Activated naive CD8-positive, alpha-beta T cell treated with anti-CD3 and anti-CD28 coated beads, Interleukin-2, amount 10 ng/mL, durations not matched to agents 7 days and 5 days (primary cell): ENCODE measurements at regions not wholly inside any gene's neighbourhood (a gene's known extent, or its start where the extent isn't known, plus 50 kb on each side); places are given as distances from the start of the nearest gene placed in this dataset.

ENCODE experiments used
- ATAC-seq: fragments of 150-1000 bp; cut with Tn5 transposase; one replicate; pipeline ENCODE4 v1.10.0; 2021; ENCODE audit warnings: low read depth, moderate library complexity
- POLR2A ChIA-PET: fragments of 350-600 bp; sonication (Branson Sonifier 250); formaldehyde crosslinking; loops from one replicate; lab custom pipeline; 2021; ENCODE audit warnings: antibody characterized with exemption; lab: Charles Lee
- DNase-seq: peaks from one replicate; pipeline ENCODE4 v3.0.0; 2021
- H3K27ac Mint-ChIP-seq: one replicate; pipeline ENCODE4 v1.8.0; 2022; ENCODE audit warnings: mild to moderate bottlenecking, mixed read lengths
- H3K27me3 Mint-ChIP-seq: one replicate; pipeline ENCODE4 v1.8.0; 2022; ENCODE audit warnings: mild to moderate bottlenecking, moderate library complexity, mixed read lengths
- H3K36me3 Mint-ChIP-seq: one replicate; pipeline ENCODE4 v1.8.0; 2021; ENCODE audit warnings: mild to moderate bottlenecking, mixed read lengths
- H3K4me1 Mint-ChIP-seq: one replicate; pipeline ENCODE4 v1.8.0; 2021; ENCODE audit warnings: mixed read lengths
- H3K4me3 Mint-ChIP-seq: one replicate; pipeline ENCODE4 v1.8.0; 2022; ENCODE audit warnings: mild to moderate bottlenecking, moderate library complexity, mixed read lengths
- H3K9me3 Mint-ChIP-seq: one replicate; pipeline ENCODE4 v1.8.0; 2021; ENCODE audit warnings: mixed read lengths

DNA sequence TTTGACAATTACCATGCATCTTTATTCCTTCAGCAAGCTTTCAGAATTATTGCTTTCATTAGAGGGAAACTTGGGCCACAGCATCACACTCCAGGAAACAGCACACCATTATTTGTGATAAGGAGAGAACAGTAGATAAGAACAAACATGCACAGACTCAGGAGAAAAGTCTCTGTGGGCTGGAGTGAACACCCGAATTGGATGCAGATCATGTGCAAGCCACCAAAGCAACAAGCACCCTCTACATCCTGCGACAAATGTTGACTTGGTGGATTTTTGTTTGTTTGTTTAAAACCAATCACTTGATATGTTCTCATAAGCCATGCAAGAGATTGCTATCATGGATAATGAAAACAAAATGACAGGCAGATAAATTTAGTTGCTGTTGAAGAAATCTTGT is 67.7 kb upstream of the ZFP64 start:
- Mint-ChIP-seq H3K27me3 (peaks cover 9% of the 10 kb centered on the region), H3K27ac (no peak overlapping the region), H3K9me3 (peaks cover 11% of the 10 kb centered on the region), H3K4me3 (no peak overlapping the region), H3K4me1 (peaks cover 2% of the 10 kb centered on the region), H3K36me3 (no peaks in the 10 kb centered on the region)
- POLR2A ChIA-PET: no interaction called here
- DNase-seq (no peak), ATAC-seq (no peak)

DNA sequence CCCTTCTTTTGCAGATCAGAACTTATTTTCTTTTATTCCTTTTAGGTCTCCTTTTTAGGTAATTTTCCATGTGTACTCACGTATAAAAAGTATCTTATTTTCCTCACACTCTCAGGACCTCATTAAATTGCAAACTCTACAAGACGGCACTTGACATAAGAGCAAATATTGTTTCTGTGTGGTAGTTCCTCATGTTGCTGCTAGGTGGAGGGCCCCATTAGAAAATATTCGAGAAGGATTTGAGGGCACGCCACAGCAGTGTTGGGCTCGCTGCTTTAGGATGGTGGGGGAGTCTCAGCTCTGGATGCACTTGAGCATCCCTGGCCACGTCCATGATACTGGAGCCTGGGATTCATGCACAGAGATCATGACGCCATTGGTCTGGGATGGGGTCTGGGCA is 64.9 kb upstream of the ZFP64 start:
- no peak overlapping the region for H3K27ac Mint-ChIP-seq
- no peaks in the 10 kb centered on the region for H3K36me3 Mint-ChIP-seq
- no peak overlapping the region for H3K4me3 Mint-ChIP-seq
- peaks cover 2% of the 10 kb centered on the region for H3K4me1 Mint-ChIP-seq
- H3K27me3 Mint-ChIP-seq: no peaks in the 10 kb centered on the region
- no peak for DNase-seq
- peaks cover 9% of the 10 kb centered on the region for H3K9me3 Mint-ChIP-seq
- POLR2A ChIA-PET: no interaction called here
- no peak for ATAC-seq

DNA sequence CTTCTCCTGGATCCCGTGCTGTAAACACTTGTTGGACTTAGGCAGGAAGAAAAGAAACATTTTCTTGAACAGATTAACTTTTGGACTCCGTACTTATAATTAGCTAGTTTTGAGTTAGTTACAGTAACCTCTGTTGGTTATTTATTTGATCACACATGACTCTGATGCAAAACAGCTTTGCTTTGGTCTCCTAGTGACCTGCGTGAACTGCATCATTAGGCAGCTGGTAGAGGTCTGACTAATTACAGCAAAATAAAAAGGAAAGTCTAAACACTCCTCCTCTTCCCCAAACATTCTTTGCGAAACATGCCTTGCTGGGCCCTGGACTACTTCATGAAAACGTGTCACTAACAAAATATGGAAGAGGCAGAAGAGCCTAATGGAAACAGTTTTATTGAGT is 61.1 kb upstream of the ZFP64 start:
- DNase-seq (no peak), ATAC-seq (no peak)
- Mint-ChIP-seq H3K27ac (no peak overlapping the region), H3K36me3 (no peaks in the 10 kb centered on the region), H3K27me3 (no peaks in the 10 kb centered on the region), H3K4me3 (no peak overlapping the region), H3K4me1 (no peaks in the 10 kb centered on the region), H3K9me3 (peaks cover 4% of the 10 kb centered on the region)
- POLR2A ChIA-PET: no interaction called here

DNA sequence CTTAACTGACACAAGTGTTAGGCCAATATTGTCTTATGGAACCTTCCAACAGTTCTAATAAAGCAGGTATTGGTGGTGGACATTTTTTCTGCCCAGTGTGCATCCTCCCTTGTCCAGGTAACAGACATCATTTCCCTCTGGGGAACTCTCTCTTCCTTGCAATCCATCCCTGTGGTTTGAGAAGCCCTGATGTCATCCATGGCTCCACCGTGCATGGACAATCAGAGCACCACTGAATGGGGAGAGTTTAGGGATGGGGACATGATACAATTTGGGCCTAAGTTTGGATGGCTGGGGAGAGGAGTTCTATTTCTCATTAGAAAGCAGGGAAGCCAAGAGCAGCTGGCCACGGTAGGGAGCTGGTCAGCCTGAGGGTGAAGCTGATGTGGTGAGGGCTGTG is 60.2 kb upstream of the ZFP64 start:
- Mint-ChIP-seq H3K27me3 (no peaks in the 10 kb centered on the region), H3K36me3 (no peaks in the 10 kb centered on the region), H3K9me3 (peaks cover 4% of the 10 kb centered on the region), H3K27ac (no peak overlapping the region), H3K4me1 (no peaks in the 10 kb centered on the region), H3K4me3 (no peak overlapping the region)
- no peak for DNase-seq
- no peak for ATAC-seq
- POLR2A ChIA-PET: no interaction called here

DNA sequence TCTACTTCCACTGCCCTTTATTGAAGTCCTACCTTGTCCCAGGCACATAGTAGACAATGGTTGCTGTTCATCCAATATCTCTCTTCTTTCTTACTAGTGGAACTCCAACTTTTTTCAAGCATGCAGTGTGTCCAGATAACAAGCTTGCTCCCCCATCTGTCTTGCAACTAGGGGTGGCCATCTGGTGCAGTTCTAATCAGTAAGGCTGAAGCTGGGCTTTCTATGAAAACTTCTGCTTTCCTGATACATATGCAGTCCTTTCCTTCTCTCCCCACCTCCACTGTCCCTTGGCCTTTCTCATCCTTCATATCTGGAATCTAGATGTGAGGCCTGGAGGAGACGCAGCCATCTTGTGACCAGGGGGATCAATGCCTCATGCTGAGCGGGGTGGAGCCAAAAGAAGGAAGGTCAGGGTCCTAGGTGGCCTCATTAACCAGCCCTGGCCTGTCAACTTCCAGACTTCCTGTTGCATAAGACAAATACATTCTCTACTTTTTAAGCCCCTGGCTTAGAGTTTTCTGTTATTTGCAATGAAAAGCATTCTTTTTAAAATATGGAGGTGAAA is 59.6 kb upstream of the ZFP64 start:
- H3K36me3 Mint-ChIP-seq: no peaks in the 10 kb centered on the region
- no peaks in the 10 kb centered on the region for H3K27me3 Mint-ChIP-seq
- POLR2A ChIA-PET: no interaction called here
- ATAC-seq (no peak), DNase-seq (no peak)
- no peak overlapping the region for H3K27ac Mint-ChIP-seq
- no peak overlapping the region for H3K4me3 Mint-ChIP-seq
- H3K9me3 Mint-ChIP-seq: peaks cover 4% of the 10 kb centered on the region
- H3K4me1 Mint-ChIP-seq: no peaks in the 10 kb centered on the region

DNA sequence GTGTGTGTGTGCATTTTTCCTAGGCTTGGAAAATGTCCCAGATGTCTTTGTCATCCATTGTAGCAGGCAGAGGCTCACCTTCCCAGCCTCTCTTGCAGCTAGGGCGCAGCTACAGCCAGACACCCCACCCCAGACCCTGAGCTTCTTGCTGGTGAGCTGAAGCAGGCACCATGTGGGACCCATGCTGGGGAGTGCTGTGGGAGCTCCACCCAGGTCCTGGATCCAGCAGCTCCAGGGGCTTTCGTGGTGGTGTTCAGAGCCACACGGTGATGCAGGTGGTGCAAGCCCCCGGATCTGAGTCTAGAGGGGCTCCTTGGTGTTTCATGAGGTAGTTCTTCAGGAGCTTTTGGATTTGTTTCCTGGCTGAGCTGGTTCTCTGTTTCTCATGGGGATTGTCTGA is 56.0 kb upstream of the ZFP64 start:
- Mint-ChIP-seq H3K27ac (no peak overlapping the region), H3K9me3 (peaks cover 4% of the 10 kb centered on the region)
- no peak for ATAC-seq

DNA sequence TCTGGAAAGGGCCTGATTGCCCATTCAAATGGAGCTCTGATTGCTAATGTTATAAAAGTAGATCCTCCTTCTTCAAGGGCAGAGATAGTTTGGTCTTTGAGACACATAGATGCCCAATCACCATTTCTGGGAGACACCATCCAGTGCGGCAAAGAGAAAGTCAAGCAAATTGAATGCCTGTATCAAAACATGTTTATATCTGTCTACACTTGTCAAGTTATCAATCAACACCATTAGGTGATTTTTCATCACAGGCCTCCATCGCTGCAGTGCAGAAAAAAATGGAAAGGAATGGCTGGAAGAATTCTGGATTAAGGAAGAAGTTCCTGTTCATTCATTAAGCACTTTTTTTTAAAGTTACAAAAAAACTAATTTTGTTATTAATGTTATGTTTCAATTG is 54.8 kb upstream of the ZFP64 start:
- POLR2A ChIA-PET: no interaction called here

More for the DNA sequence above, 56.0 kb upstream of the ZFP64 start:
- H3K27me3 Mint-ChIP-seq: no peaks in the 10 kb centered on the region
- no peak overlapping the region for H3K4me3 Mint-ChIP-seq
- POLR2A ChIA-PET: no interaction called here
- DNase-seq: no peak
- H3K4me1 Mint-ChIP-seq: no peaks in the 10 kb centered on the region
- H3K36me3 Mint-ChIP-seq: no peaks in the 10 kb centered on the region

DNA sequence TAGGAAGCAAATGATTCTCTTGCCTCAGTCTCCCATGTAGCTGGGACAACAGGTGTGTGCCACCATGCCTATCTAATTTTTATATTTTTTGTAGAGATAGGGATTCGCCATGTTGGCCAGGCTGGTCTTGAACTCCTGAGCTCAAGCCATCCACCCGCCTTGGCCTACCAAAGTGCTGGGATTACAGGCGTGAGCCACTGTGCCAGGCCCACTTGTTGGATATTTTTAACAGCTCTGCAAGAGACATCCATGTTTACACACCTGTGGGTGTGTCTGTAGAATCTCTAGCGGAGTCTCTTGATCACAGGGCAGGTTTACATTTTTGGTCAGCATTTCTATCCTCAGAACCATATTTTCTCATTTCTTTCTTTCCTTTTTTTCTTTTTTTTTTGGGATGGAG is 53.1 kb upstream of the ZFP64 start:
- ATAC-seq: no peak
- no peaks in the 10 kb centered on the region for H3K4me1 Mint-ChIP-seq
- POLR2A ChIA-PET: interaction anchor here (0.7 kb wide), 1 partner anchor 111 kb away, joined by 3 read pairs; no protein-coding TSS in a partner anchor
- peaks cover 4% of the 10 kb centered on the region for H3K9me3 Mint-ChIP-seq
- no peak overlapping the region for H3K27ac Mint-ChIP-seq
- no peak for DNase-seq
- H3K36me3 Mint-ChIP-seq: no peaks in the 10 kb centered on the region
- H3K27me3 Mint-ChIP-seq: peaks cover 3% of the 10 kb centered on the region
- no peak overlapping the region for H3K4me3 Mint-ChIP-seq

More for the DNA sequence above, 54.8 kb upstream of the ZFP64 start:
- Mint-ChIP-seq H3K27ac (no peak overlapping the region), H3K36me3 (no peaks in the 10 kb centered on the region), H3K27me3 (no peaks in the 10 kb centered on the region), H3K4me1 (no peaks in the 10 kb centered on the region), H3K9me3 (peaks cover 4% of the 10 kb centered on the region), H3K4me3 (no peak overlapping the region)
- DNase-seq (no peak), ATAC-seq (no peak)

DNA sequence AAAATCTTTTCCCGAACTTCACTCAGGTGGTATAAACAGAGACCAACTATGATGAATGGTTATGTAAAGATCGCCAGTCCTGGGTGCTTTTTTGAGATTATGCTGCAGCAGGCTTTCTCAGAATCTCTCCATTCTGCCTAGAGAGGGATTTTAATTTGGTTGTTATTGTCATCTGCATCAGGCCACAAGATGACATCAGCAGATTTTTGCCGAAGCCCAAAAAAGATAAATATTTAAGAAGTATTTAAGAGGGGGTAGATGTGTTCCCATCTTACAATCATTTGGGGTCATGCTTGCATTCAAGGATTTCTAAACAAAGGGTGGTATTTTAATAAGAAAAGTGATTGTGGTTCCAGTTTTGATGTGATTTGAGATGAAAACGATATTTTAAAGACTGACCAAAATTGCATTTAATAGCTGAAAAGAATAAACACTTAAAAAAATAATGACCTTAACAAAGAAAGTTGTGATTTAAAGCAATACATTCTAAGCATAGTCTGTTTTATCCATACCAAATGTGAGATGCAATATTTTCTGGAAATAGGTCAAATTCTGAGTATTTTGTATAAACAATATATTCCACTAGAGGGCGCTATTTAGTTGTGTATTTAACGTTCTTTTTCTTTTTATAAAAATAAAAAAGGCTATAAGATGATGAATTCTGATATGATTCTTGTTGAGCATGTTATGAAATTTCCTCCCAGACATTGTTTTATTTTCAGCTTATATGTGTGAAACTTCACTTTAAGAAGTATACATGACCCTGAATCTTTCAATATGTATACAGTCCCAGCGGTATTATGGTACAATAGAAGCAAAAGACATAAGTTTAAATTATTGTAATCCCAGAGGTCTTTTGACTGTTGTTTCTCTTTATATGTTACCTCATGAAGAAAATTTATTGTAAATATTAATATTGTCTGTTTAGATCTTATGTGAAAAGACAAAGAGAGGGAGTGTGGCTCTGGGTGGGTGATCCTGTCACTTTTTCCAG is 51.0 kb upstream of the ZFP64 start:
- Mint-ChIP-seq H3K36me3 (no peaks in the 10 kb centered on the region), H3K4me3 (no peak overlapping the region), H3K27me3 (peaks cover 9% of the 10 kb centered on the region), H3K27ac (no peak overlapping the region), H3K9me3 (no peaks in the 10 kb centered on the region), H3K4me1 (no peaks in the 10 kb centered on the region)
- DNase-seq (no peak), ATAC-seq (no peak)
- POLR2A ChIA-PET: no interaction called here
